ENCODE measurements at regions not wholly inside any gene's neighbourhood (a gene's known extent, or its start where the extent isn't known, plus 50 kb on each side); places are given as distances from the start of the nearest gene placed in this dataset.

GRCh38 chr22:23511627-23512347 is 68.3 kb downstream of the IGLL1 start:
- no peak for TF ChIP-seq CTCF (IDR thresholded peaks at IDR 0.05; ENCODE audit: insufficient read depth, low read depth, low read length, missing control alignments)
- DNase-seq (ENCODE audit: low read depth) = no peak
- H3K4me3 ChIP-seq (ENCODE audit: low read depth, low read length) = no peak overlapping the region

GRCh38 chr22:23509571-23510302 is 70.4 kb downstream of the IGLL1 start:
- no peak for DNase-seq (ENCODE audit: low read depth)
- TF ChIP-seq CTCF (IDR thresholded peaks at IDR 0.05; ENCODE audit: insufficient read depth, low read depth, low read length, missing control alignments) = no peak
- H3K4me3 ChIP-seq (ENCODE audit: low read depth, low read length) = no peak overlapping the region

DNA sequence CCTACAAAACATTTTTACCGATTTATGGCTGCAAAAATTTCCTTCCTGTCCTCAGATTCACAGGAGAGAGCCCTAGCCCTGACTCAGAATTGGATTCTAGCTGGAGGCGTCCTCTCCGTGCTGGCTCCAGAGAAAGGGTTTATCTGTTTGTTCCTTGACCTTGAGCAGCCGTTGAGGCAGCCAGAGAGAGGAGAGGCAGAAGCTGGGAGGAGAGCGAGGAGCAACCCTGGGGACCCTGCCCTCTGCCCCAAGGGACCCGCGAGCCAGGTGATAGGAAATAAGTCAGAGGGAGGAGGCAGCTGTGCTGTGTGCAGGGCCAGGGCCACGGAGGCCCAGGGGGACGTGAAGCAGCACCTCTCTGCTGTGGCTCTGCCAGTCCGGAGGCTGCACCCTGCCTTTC is 75.6 kb downstream of the IGLL1 start:
- no peak for TF ChIP-seq CTCF (IDR thresholded peaks at IDR 0.05; ENCODE audit: insufficient read depth, low read depth, low read length, missing control alignments)
- no peak overlapping the region for H3K4me3 ChIP-seq (ENCODE audit: low read depth, low read length)
- no peak for DNase-seq (ENCODE audit: low read depth)

DNA sequence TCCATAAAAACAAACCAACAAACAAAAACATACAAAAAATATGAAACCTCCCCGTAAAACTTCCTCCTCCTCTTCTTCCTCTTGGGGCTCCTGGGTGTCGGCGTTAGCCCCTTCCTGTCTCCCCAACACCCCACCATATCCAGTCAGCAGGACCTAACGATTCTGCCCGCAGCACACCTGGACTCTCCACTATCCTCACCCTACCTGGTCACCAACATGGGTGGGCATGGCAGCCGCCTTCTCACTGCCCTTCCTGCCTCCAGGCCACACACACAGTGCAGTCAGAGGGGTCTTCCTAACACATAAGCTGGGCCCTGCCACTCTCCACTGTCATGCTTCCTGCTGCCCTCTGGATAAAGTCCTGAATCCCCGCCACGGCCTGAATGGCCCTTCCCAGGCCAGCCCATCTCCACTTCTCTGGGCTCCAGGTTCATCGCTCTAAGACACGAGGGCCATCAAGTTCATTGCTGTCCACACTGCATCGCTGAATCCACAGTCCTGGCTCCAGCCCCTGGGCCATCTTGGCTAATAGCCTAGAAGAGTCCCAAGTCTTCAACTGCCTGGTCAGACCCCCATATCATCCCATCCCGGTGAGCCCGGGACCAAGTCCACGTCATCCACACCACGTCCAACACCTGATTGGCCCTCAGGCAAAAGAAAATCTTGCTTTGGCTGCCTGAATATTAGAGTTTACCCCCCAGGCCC is 76.2 kb downstream of the IGLL1 start:
- TF ChIP-seq CTCF (IDR thresholded peaks at IDR 0.05; ENCODE audit: insufficient read depth, low read depth, low read length, missing control alignments) = no peak
- DNase-seq (ENCODE audit: low read depth) = no peak
- no peak overlapping the region for H3K4me3 ChIP-seq (ENCODE audit: low read depth, low read length)

DNA sequence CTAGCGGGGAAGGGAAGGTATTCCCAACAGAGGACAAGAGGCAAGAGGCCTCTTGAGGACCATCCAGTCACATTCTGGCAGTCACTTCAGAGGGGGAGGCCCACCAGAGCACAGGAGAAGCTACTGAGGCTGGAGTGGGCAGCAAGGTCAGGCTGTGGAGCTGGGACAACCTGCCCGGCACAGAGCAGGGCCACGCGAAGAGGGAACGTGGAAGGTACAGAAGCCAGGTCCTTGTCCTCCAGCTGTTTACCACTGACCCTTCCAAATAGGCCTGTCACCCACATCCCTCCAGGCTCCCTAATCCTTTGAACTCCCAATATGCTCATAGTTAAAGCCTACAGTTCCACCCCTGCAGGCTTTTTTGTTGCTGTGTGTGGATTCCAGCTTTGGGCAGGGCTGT is 76.9 kb downstream of the IGLL1 start:
- H3K4me3 ChIP-seq (ENCODE audit: low read depth, low read length) = no peak overlapping the region
- no peak for TF ChIP-seq CTCF (IDR thresholded peaks at IDR 0.05; ENCODE audit: insufficient read depth, low read depth, low read length, missing control alignments)
- DNase-seq (ENCODE audit: low read depth) = no peak

DNA sequence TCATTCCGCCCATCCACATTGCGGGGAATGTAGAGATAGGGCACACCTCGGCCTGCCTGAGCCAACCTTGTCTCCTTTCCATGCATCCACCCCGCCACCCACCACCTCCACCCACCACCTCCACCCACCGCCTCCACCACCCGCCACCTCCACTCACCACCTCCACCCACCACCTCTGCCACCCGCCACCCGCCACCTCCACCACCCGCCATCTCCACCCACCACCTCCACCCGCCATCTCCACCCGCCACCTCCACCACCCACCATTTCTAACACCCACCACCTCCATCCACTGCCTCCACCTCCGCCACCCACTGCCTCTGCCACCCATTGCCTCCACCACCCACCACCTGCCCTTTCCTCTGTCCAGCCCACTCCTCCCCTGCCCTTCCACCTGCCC is 78.4 kb downstream of the IGLL1 start:
- H3K4me3 ChIP-seq (ENCODE audit: low read depth, low read length) = no peak overlapping the region
- DNase-seq (ENCODE audit: low read depth) = no peak
- TF ChIP-seq CTCF (IDR thresholded peaks at IDR 0.05; ENCODE audit: insufficient read depth, low read depth, low read length, missing control alignments) = no peak
